ENCODE measurements at regions not wholly inside any gene's neighbourhood (a gene's known extent, or its start where the extent isn't known, plus 50 kb on each side); places are given as distances from the start of the nearest gene placed in this dataset.
"Not testable (repeated sequence)": the region's sequence is repeated elsewhere in the genome, so short reads cannot be mapped to it uniquely, and the experiment has no call there.

- Mint-ChIP-seq H3K36me3 (ENCODE audit: low read depth) (no peaks in the 10 kb centered on the region), H3K4me3 (no peak overlapping the region), H3K4me1 (ENCODE audit: low read depth) (no peaks in the 10 kb centered on the region), H3K9me3 (peaks cover 29% of the 10 kb centered on the region), H3K27ac (no peak overlapping the region), H3K27me3 (ENCODE audit: low read depth) (no peaks in the 10 kb centered on the region)
Observed at GRCh38 chr5:13143630-13144029, 800.9 kb downstream of the DNAH5 start.

DNA sequence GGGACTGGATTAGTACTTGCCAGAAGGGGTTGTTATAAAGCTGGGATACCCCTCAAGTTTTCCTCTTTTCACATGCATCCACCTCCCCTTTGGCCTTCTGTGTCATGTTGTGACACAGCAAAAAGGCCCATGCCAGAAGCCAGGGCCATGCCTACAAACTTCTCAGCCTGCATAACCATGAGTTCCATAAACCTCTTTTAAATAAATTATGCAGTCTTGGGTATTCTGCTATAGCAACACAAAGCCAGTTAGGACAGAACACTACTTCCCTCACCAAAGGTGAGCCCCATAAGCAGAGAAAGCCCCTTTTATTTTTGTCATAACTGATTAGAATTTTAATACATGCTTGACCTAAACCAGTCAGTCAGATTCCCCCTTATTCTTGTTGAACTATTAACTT lies 801.3 kb downstream of the DNAH5 start:
- H3K27me3 Mint-ChIP-seq (ENCODE audit: low read depth) = no peaks in the 10 kb centered on the region
- no peaks in the 10 kb centered on the region for H3K4me1 Mint-ChIP-seq (ENCODE audit: low read depth)
- H3K27ac Mint-ChIP-seq = no peak overlapping the region
- H3K9me3 Mint-ChIP-seq = peaks cover 27% of the 10 kb centered on the region
- H3K4me3 Mint-ChIP-seq = no peak overlapping the region
- H3K36me3 Mint-ChIP-seq (ENCODE audit: low read depth) = no peaks in the 10 kb centered on the region

- no peaks in the 10 kb centered on the region for H3K27me3 Mint-ChIP-seq (ENCODE audit: low read depth)
- H3K4me3 Mint-ChIP-seq = no peak overlapping the region
- no peaks in the 10 kb centered on the region for H3K36me3 Mint-ChIP-seq (ENCODE audit: low read depth)
- no peak overlapping the region for H3K27ac Mint-ChIP-seq
- H3K9me3 Mint-ChIP-seq = peaks cover 18% of the 10 kb centered on the region
- peaks cover 2% of the 10 kb centered on the region for H3K4me1 Mint-ChIP-seq (ENCODE audit: low read depth)
Observed at GRCh38 chr5:13133951-13134350, 810.5 kb downstream of the DNAH5 start.

DNA sequence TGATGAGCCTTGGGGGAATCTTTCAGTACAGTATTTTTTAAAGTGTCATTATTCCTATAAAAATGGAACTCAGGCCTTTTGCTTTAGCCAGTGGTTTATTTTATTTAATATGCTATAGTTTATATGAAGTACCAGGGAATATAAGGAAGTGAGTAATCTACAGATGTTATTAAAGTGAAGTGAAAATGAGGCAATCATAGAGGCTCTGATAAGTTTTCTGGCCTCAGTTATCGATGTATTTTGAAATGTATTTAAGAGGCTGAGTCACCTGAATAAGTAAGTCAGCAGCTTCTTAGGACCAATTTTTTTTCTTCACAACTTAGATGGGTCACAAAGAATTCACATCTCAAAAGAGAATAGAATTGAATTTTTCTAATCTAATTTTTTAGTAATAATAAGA lies 829.0 kb downstream of the DNAH5 start:
- peaks cover 19% of the 10 kb centered on the region for H3K9me3 Mint-ChIP-seq
- H3K27me3 Mint-ChIP-seq (ENCODE audit: low read depth) = no peaks in the 10 kb centered on the region
- no peaks in the 10 kb centered on the region for H3K36me3 Mint-ChIP-seq (ENCODE audit: low read depth)
- no peak overlapping the region for H3K27ac Mint-ChIP-seq
- H3K4me3 Mint-ChIP-seq = no peak overlapping the region
- H3K4me1 Mint-ChIP-seq (ENCODE audit: low read depth) = no peaks in the 10 kb centered on the region

- Mint-ChIP-seq H3K36me3 (ENCODE audit: low read depth) (no peaks in the 10 kb centered on the region), H3K27ac (no peak overlapping the region), H3K4me1 (ENCODE audit: low read depth) (no peaks in the 10 kb centered on the region), H3K9me3 (peaks cover 19% of the 10 kb centered on the region), H3K4me3 (no peak overlapping the region), H3K27me3 (ENCODE audit: low read depth) (no peaks in the 10 kb centered on the region)
Observed at GRCh38 chr5:13108265-13108664, 836.2 kb downstream of the DNAH5 start.

DNA sequence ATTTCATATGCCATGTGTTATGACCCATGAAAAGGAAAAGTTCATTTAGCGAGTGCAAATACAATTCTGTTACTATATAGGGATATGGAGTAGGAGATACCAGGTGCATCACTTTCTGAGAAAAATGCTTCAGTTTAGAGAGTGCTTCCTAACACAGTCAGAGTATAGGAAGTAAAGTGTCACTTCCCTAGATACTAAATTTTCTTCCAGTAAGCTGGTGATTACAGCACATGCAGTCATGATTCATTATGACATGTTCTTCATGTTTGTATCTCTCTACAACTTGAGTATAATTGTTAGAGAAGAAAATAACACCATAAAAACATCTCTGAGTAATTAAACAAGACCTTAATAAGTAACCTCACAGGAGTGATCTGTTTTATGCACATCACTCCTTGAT lies 837.0 kb downstream of the DNAH5 start:
- Mint-ChIP-seq H3K36me3 (ENCODE audit: low read depth) (no peaks in the 10 kb centered on the region), H3K4me1 (ENCODE audit: low read depth) (no peaks in the 10 kb centered on the region), H3K4me3 (no peak overlapping the region), H3K27ac (no peak overlapping the region), H3K9me3 (peaks cover 18% of the 10 kb centered on the region), H3K27me3 (ENCODE audit: low read depth) (no peaks in the 10 kb centered on the region)

DNA sequence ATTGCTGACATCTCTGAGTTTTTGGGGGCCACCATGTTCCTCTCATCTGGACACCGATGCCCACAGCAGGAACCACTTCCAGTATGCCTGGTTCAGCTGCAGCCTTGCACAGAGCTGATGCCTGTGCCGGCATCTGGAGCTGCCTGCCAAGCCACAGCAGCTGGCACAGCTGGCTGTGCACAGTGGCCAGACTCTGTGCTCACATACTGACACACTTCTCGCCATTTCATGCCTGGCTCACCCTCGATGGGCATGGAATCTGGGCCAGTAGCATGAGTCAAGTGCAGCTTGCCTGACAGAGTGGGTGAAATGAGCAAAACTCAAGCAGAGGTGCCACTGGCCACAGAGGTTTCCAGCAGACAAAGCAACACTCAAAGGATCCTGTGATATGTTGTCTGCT lies 863.4 kb downstream of the DNAH5 start:
- Mint-ChIP-seq H3K4me1 (ENCODE audit: low read depth) (no peaks in the 10 kb centered on the region), H3K27ac (no peak overlapping the region), H3K27me3 (ENCODE audit: low read depth) (no peaks in the 10 kb centered on the region), H3K4me3 (no peak overlapping the region), H3K9me3 (peaks cover 19% of the 10 kb centered on the region), H3K36me3 (ENCODE audit: low read depth) (no peaks in the 10 kb centered on the region)

DNA sequence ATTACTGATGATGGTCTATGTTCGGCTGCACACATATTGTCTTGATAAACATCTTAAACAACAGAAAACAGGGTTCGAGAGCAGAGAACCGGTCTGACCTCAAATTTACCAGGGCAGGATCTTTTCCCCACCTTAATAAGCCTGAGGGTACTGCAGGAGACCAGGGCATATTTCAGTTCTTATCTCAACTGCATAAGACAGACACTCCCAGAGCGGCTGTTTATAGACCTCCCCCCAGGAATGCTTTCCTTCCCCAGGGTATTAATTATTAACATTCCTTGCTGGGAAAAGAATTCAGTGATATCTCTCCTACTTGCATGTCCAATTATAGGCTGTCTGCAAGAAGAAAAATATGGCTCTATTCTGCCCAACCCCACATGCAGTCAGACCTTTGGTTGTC lies 871.6 kb downstream of the DNAH5 start:
- not testable (repeated sequence) for H3K36me3 Mint-ChIP-seq (ENCODE audit: low read depth); H3K27ac Mint-ChIP-seq; H3K27me3 Mint-ChIP-seq (ENCODE audit: low read depth); H3K4me3 Mint-ChIP-seq; H3K4me1 Mint-ChIP-seq (ENCODE audit: low read depth)
- H3K9me3 Mint-ChIP-seq = peaks cover 20% of the 10 kb centered on the region

GRCh38 chr5:13063088-13063487 lies 881.4 kb downstream of the DNAH5 start:
- Mint-ChIP-seq H3K4me1 (ENCODE audit: low read depth) (no peaks in the 10 kb centered on the region), H3K4me3 (no peak overlapping the region), H3K27me3 (ENCODE audit: low read depth) (no peaks in the 10 kb centered on the region), H3K36me3 (ENCODE audit: low read depth) (no peaks in the 10 kb centered on the region), H3K27ac (no peak overlapping the region), H3K9me3 (peaks cover 19% of the 10 kb centered on the region)

DNA sequence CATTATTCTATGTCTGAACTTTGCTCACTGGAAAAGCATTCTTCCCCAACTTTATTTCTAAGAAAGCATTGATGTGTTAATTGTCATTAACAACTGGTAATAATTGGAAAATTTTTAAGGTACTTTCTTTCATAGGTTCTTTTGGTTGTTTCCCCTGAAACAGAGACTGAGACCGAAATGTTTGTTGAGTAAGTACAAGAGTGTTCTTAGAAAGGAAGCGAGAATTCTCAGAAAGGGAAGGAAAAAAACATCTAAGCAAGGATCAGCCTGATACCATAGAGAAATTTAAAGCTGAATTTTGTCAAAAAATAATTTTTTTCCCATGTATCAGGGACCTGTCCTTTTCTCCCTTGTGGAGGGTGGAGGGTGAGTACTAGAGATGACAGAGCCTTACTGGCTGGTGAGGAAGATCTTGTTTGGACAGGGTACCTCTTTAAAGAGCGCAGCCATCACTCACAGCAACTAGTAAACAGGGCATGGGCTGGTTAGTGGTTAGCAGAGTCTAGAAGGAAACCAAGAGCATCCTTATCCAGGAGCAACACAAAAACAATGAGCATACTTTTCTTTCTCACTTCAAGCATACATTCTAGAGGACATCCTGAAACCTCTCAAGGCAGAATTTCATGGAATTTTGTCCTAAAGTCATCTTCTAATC lies 898.5 kb downstream of the DNAH5 start:
- Mint-ChIP-seq H3K9me3 (peaks cover 44% of the 10 kb centered on the region), H3K27ac (no peak overlapping the region), H3K4me3 (no peak overlapping the region), H3K27me3 (ENCODE audit: low read depth) (no peaks in the 10 kb centered on the region), H3K36me3 (ENCODE audit: low read depth) (no peaks in the 10 kb centered on the region), H3K4me1 (ENCODE audit: low read depth) (no peaks in the 10 kb centered on the region)

GRCh38 chr5:13034061-13034460 lies 910.4 kb downstream of the DNAH5 start:
- Mint-ChIP-seq H3K27ac (no peak overlapping the region), H3K9me3 (peaks cover 17% of the 10 kb centered on the region), H3K36me3 (ENCODE audit: low read depth) (no peaks in the 10 kb centered on the region), H3K4me3 (no peak overlapping the region), H3K27me3 (ENCODE audit: low read depth) (no peaks in the 10 kb centered on the region), H3K4me1 (ENCODE audit: low read depth) (no peaks in the 10 kb centered on the region)

- no peak overlapping the region for H3K4me3 Mint-ChIP-seq
- H3K36me3 Mint-ChIP-seq (ENCODE audit: low read depth) = no peaks in the 10 kb centered on the region
- peaks cover 22% of the 10 kb centered on the region for H3K9me3 Mint-ChIP-seq
- H3K4me1 Mint-ChIP-seq (ENCODE audit: low read depth) = no peaks in the 10 kb centered on the region
- no peaks in the 10 kb centered on the region for H3K27me3 Mint-ChIP-seq (ENCODE audit: low read depth)
- H3K27ac Mint-ChIP-seq = no peak overlapping the region
Observed at GRCh38 chr5:13029211-13029610, 915.3 kb downstream of the DNAH5 start.

GRCh38 chr5:13027874-13028273 lies 916.6 kb downstream of the DNAH5 start:
- H3K36me3 Mint-ChIP-seq (ENCODE audit: low read depth) = no peaks in the 10 kb centered on the region
- H3K4me1 Mint-ChIP-seq (ENCODE audit: low read depth) = no peaks in the 10 kb centered on the region
- H3K4me3 Mint-ChIP-seq = no peak overlapping the region
- no peaks in the 10 kb centered on the region for H3K27me3 Mint-ChIP-seq (ENCODE audit: low read depth)
- no peak overlapping the region for H3K27ac Mint-ChIP-seq
- peaks cover 22% of the 10 kb centered on the region for H3K9me3 Mint-ChIP-seq

- H3K4me1 Mint-ChIP-seq (ENCODE audit: low read depth) = no peaks in the 10 kb centered on the region
- no peak overlapping the region for H3K27ac Mint-ChIP-seq
- H3K27me3 Mint-ChIP-seq (ENCODE audit: low read depth) = no peaks in the 10 kb centered on the region
- H3K4me3 Mint-ChIP-seq = no peak overlapping the region
- no peaks in the 10 kb centered on the region for H3K36me3 Mint-ChIP-seq (ENCODE audit: low read depth)
- H3K9me3 Mint-ChIP-seq = peaks cover 16% of the 10 kb centered on the region
Observed at GRCh38 chr5:13019729-13020128, 924.8 kb downstream of the DNAH5 start.

- Mint-ChIP-seq H3K4me1 (ENCODE audit: low read depth) (no peaks in the 10 kb centered on the region), H3K4me3 (no peak overlapping the region), H3K27me3 (ENCODE audit: low read depth) (no peaks in the 10 kb centered on the region), H3K9me3 (peaks cover 32% of the 10 kb centered on the region), H3K36me3 (ENCODE audit: low read depth) (no peaks in the 10 kb centered on the region), H3K27ac (no peak overlapping the region)
Observed at GRCh38 chr5:13003457-13003856, 941.0 kb downstream of the DNAH5 start.

DNA sequence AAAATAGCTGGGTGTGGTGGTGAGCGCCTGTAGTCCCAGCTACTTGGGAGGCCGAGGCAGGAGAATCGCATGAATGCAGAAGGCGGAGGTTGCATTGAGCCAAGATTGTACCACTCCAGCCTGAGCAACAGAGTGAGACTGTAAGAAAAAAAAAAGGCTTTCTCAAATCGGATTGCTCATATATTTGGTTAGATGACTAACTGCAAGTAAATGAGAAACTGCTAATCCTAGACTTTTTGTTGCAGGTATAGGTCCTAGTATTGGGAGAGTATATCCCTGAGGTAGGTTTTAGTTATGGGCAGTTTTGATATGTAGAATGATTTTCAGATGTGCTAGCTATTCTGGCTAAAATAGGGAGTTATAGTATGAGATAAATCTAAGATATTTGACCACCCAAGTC lies 944.8 kb downstream of the DNAH5 start:
- Mint-ChIP-seq H3K27me3 (ENCODE audit: low read depth) (no peaks in the 10 kb centered on the region), H3K4me3 (no peak overlapping the region), H3K27ac (no peak overlapping the region), H3K4me1 (ENCODE audit: low read depth) (no peaks in the 10 kb centered on the region), H3K36me3 (ENCODE audit: low read depth) (no peaks in the 10 kb centered on the region), H3K9me3 (peaks cover 21% of the 10 kb centered on the region)
